Endothelial cell of umbilical vein (primary cell): ENCODE measurements at regions not wholly inside any gene's neighbourhood (a gene's known extent, or its start where the extent isn't known, plus 50 kb on each side); places are given as distances from the start of the nearest gene placed in this dataset.

Experiments
- BruUV-seq: library from RNA; stranded (reverse); fragments of 400-500 nt; replicated peaks from 2 replicates; lab custom pipeline; 2021; lab: Mats Ljungman, UMichigan
- CTCF ChIA-PET: fragments of 300-600, 350-600 bp; sonication (Branson Sonifier 250); formaldehyde crosslinking; loops from one replicate; lab custom pipeline; 2021; ENCODE audit warnings: antibody characterized with exemption, inconsistent platforms; lab: Charles Lee
- POLR2A ChIA-PET: fragments of 300-600, 350-600 bp; sonication (Branson Sonifier 250); formaldehyde crosslinking; loops from one replicate; lab custom pipeline; 2021; ENCODE audit warnings: antibody characterized with exemption, inconsistent platforms; lab: Charles Lee
- DNase-seq: peaks from one replicate; pipeline ENCODE4 v3.0.0-alpha.2; 2011; ENCODE audit warnings: low read depth, low spot score
- FAIRE-seq: peaks from 2 replicates; lab custom pipeline; 2011; peaks lifted over from hg19 to GRCh38; lab: Jason Lieb, UNC
- H2AFZ ChIP-seq: 2 replicates; pipeline ENCODE4 v1.6.0; 2012; ENCODE audit warnings: low read depth, low read length, control low read depth, inconsistent platforms
- H3K27ac ChIP-seq: 2 replicates; pipeline ENCODE4 v1.5.1; 2011; ENCODE audit warnings: low read depth, mild to moderate bottlenecking, control low read depth, low read length, moderate library complexity; ENCODE audit not compliant: insufficient read depth
- H3K27me3 ChIP-seq, 2 experiments: 2 replicates each; pipeline versions ENCODE4 v1.6.0 to v1.6.1; 2011; ENCODE audit warnings: low read length in 2 of 2, mixed read lengths in 1 of 2; ENCODE audit not compliant: control insufficient read depth in 2 of 2, insufficient read depth in 2 of 2
- H3K36me3 ChIP-seq, 2 experiments: 2 replicates in 1 of 2; 3 replicates in 1 of 2; pipeline ENCODE4 v1.5.1; 2011; ENCODE audit warnings: low read length in 2 of 2, mild to moderate bottlenecking in 1 of 2, moderate library complexity in 1 of 2; ENCODE audit not compliant: control insufficient read depth in 2 of 2, insufficient read depth in 2 of 2; ENCODE audit errors: extremely low read depth in 1 of 2
- H3K4me1 ChIP-seq: 3 replicates; pipeline ENCODE4 v1.5.1; 2011; ENCODE audit warnings: mild to moderate bottlenecking, low read length; ENCODE audit not compliant: control insufficient read depth, insufficient read depth; ENCODE audit errors: extremely low read depth
- H3K4me2 ChIP-seq: 2 replicates; pipeline ENCODE4 v1.6.1; 2011; ENCODE audit warnings: low read length, control low read depth, mixed read lengths; ENCODE audit not compliant: insufficient read depth
- H3K4me3 ChIP-seq, 3 experiments: fragments of 200-600 bp in 1 of 3; sonication (generic), shearing (Covaris generic) in 1 of 3; replicated peaks in 1 of 3; 2 replicates each; pipeline ENCODE4 v1.5.1; 2011 to 2016; ENCODE audit warnings: control low read depth in 3 of 3, low read length in 3 of 3, mild to moderate bottlenecking in 2 of 3, inconsistent platforms in 1 of 3, low read depth in 1 of 3, moderate library complexity in 1 of 3; ENCODE audit not compliant: insufficient read depth in 1 of 3
- H3K79me2 ChIP-seq: 2 replicates; pipeline ENCODE4 v1.6.0; 2012; ENCODE audit warnings: low read length, inconsistent platforms; ENCODE audit not compliant: control insufficient read depth, insufficient read depth
- H3K9ac ChIP-seq: replicated peaks from 2 replicates; pipeline ENCODE3; 2011; ENCODE audit warnings: low read length, control low read depth; ENCODE audit not compliant: insufficient read depth; ENCODE audit errors: extremely low read depth
- H3K9me1 ChIP-seq: replicated peaks from 3 replicates; pipeline ENCODE4 v1.6.0; 2011; ENCODE audit warnings: mild to moderate bottlenecking, low read length; ENCODE audit not compliant: control insufficient read depth, insufficient read depth; ENCODE audit errors: extremely low read depth
- H3K9me3 ChIP-seq: replicated peaks from 2 replicates; pipeline ENCODE4 v1.5.1; 2012; ENCODE audit warnings: low read length, inconsistent platforms; ENCODE audit not compliant: control insufficient read depth, insufficient read depth
- H4K20me1 ChIP-seq: replicated peaks from 2 replicates; pipeline ENCODE3; 2011; ENCODE audit warnings: mild to moderate bottlenecking, low read length; ENCODE audit not compliant: control insufficient read depth, insufficient read depth; ENCODE audit errors: extremely low read depth
- EZH2 ChIP-seq: IDR thresholded peaks from 2 replicates; pipeline ENCODE4 v1.6.1; 2012; ENCODE audit warnings: borderline replicate concordance, low read depth, mild to moderate bottlenecking, moderate library complexity, low read length, inconsistent platforms; ENCODE audit not compliant: severe bottlenecking
- FOS ChIP-seq: IDR thresholded peaks from 2 replicates; pipeline ENCODE4 v1.6.1; 2011; ENCODE audit warnings: mild to moderate bottlenecking, low read length, moderate library complexity, borderline replicate concordance; ENCODE audit not compliant: insufficient read depth
- GATA2 ChIP-seq: IDR thresholded peaks from 2 replicates; pipeline ENCODE4 v1.7.0; 2011; ENCODE audit warnings: low read depth, mild to moderate bottlenecking, moderate library complexity, mixed read lengths, low read length; ENCODE audit not compliant: insufficient read length, insufficient read depth
- JUN ChIP-seq: IDR thresholded peaks from 2 replicates; pipeline ENCODE4 v1.6.1; 2011; ENCODE audit warnings: borderline replicate concordance, low read depth; ENCODE audit not compliant: insufficient read length, insufficient read depth
- MYC ChIP-seq: IDR thresholded peaks from one replicate; pipeline ENCODE4 v1.6.1; 2011; ENCODE audit warnings: mild to moderate bottlenecking, low read depth, low read length
- POLR2A ChIP-seq: IDR thresholded peaks from 2 replicates; pipeline ENCODE4 v1.6.1; 2012; ENCODE audit warnings: low read depth, mild to moderate bottlenecking, control low read depth, low read length
- POLR2AphosphoS5 ChIP-seq: IDR thresholded peaks from 2 replicates; pipeline ENCODE4 v1.6.1; 2012; ENCODE audit warnings: low read depth, mild to moderate bottlenecking, control low read depth, low read length, moderate library complexity; ENCODE audit not compliant: insufficient read depth
- dilution Hi-C: fragments of 300-500 bp; cut with MboI; formaldehyde crosslinking; loops from one replicate; pipeline ENCODE4 v1.15.0; 2019; ENCODE audit warnings: low sequenced_read_pairs; ENCODE audit not compliant: extremely low pct_ligation_motif_present
- intact Hi-C: fragments of 100-400 bp; cut with micrococcal nuclease; formaldehyde crosslinking; loops from one replicate; pipeline ENCODE4 v1.10.0; 2022
- TF ChIP-seq, protein P1 (sequence below): IDR thresholded peaks from 2 replicates; pipeline ENCODE4 v1.6.1; 2011; ENCODE audit not compliant: insufficient read depth, insufficient read length
- TF ChIP-seq, protein P2 (sequence below), 2 donors: IDR thresholded peaks; 1 replicate in 1 of 2; 2 replicates in 1 of 2; pipeline ENCODE4 v1.5.1; 2011; ENCODE audit warnings: low read length in 2 of 2, mild to moderate bottlenecking in 2 of 2, moderate library complexity in 2 of 2, control low read depth in 1 of 2, inconsistent platforms in 1 of 2, low read depth in 1 of 2; ENCODE audit not compliant: insufficient read depth in 1 of 2; ENCODE audit errors: extremely low read depth in 1 of 2

DNA sequence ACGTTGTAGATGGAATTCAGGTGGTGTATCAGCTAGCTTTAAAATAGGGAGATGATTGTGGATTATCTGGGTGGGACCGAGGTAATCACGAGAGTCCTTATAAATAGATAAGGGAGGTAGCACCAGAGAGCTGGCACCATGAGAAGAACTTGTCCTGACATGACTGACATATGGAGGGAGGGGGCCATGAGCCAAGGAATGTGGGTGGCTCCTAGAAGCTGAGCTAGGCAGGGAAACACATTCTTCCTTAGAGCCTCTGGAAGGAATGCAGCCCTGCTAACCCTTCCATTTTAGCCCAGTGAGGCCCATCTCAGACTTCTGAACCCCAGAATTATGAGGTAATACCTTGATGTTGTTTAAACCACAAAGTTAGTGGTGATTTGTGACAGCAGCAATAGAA is 321.1 kb upstream of the SULF2 start:
- CTCF ChIA-PET = no interaction called here

More for the DNA sequence above, 321.1 kb upstream of the SULF2 start:
- Histone ChIP-seq H3K9me3 (no peaks in the 10 kb centered on the region), H3K9me1 (no peaks in the 10 kb centered on the region), H3K9ac (no peak overlapping the region), H3K27ac (no peak overlapping the region), H3K36me3 (no peaks in the 10 kb centered on the region), H3K4me1 (no peaks in the 10 kb centered on the region), H3K4me2 (no peak overlapping the region), H2AFZ (no peak overlapping the region), H3K4me3 (no peak overlapping the region), H3K27me3 (no peaks in the 10 kb centered on the region), H3K79me2 (no peaks in the 10 kb centered on the region), H4K20me1 (no peaks in the 10 kb centered on the region)
- no TSS peak for BruUV-seq
- dilution Hi-C loops = no loop called here
- no peak for TF ChIP-seq POLR2A
- no peak for TF ChIP-seq JUN
- no peak for TF ChIP-seq EZH2
- no peak for TF ChIP-seq MYC
- TF ChIP-seq POLR2AphosphoS5 = no peak
- TF ChIP-seq, protein P1, sequence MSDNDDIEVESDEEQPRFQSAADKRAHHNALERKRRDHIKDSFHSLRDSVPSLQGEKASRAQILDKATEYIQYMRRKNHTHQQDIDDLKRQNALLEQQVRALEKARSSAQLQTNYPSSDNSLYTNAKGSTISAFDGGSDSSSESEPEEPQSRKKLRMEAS = no peak
- TF ChIP-seq, protein P2, sequence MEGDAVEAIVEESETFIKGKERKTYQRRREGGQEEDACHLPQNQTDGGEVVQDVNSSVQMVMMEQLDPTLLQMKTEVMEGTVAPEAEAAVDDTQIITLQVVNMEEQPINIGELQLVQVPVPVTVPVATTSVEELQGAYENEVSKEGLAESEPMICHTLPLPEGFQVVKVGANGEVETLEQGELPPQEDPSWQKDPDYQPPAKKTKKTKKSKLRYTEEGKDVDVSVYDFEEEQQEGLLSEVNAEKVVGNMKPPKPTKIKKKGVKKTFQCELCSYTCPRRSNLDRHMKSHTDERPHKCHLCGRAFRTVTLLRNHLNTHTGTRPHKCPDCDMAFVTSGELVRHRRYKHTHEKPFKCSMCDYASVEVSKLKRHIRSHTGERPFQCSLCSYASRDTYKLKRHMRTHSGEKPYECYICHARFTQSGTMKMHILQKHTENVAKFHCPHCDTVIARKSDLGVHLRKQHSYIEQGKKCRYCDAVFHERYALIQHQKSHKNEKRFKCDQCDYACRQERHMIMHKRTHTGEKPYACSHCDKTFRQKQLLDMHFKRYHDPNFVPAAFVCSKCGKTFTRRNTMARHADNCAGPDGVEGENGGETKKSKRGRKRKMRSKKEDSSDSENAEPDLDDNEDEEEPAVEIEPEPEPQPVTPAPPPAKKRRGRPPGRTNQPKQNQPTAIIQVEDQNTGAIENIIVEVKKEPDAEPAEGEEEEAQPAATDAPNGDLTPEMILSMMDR (IDR thresholded peaks at IDR 0.05; ENCODE audit: extremely low read depth in 1 of 2, insufficient read depth in 1 of 2, low read depth in 1 of 2, low read length in 2 of 2) = no peak
- TF ChIP-seq GATA2 = no peak
- no peak for TF ChIP-seq FOS
- intact Hi-C loops = no loop called here
- FAIRE-seq (no peak), DNase-seq (no peak)
- POLR2A ChIA-PET = no interaction called here
